ENCODE measurements at regions not wholly inside any gene's neighbourhood (a gene's known extent, or its start where the extent isn't known, plus 50 kb on each side); places are given as distances from the start of the nearest gene placed in this dataset.
A peak's percentile ranks its signal among the peaks of the same experiment; 100 is the strongest.

DNA sequence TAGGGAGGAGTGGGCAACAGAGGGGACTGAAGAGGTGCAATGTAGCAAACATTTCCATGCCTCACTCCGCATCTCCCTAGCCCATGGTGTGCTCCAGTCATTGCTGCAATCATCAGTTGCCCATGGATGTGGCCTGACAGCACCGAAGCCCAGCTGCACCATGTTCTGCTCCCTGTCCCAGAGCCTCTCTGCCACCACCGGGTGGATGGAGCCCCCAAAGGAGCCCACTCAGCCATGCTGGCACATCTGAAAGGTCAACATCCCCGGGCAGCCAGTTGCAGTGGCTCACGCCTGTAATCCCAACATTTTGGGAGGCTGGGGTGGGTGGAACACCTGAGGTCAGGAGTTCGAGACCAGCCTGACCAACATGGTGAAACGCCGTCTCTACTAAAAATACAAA is 336.4 kb upstream of the ZMIZ1 start:
- Histone ChIP-seq H4K8ac (ENCODE audit: low read depth, low read length) (no peak overlapping the region), H2AFZ (ENCODE audit: low read length) (no peak overlapping the region), H3K18ac (ENCODE audit: low read length) (no peak overlapping the region), H4K91ac (ENCODE audit: low read depth, low read length, poor library complexity) (no peak overlapping the region), H3K27me3 (ENCODE audit: control insufficient read depth in 3 of 3, insufficient read depth in 3 of 3, low read depth in 1 of 3, low read length in 3 of 3) (peaks cover 0 to 17% (median 0%) of the 10 kb centered on the region in 3 experiments), H2BK15ac (ENCODE audit: low read length) (no peak overlapping the region), H3K4ac (ENCODE audit: low read length) (no peak overlapping the region), H2BK5ac (ENCODE audit: low read length) (no peak overlapping the region), H3K36me3 (replicated peaks in 1 of 2; ENCODE audit: control insufficient read depth in 2 of 2, insufficient read depth in 2 of 2, low read length in 2 of 2) (no peaks in the 10 kb centered on the region), H2BK12ac (ENCODE audit: low read length) (no peak overlapping the region), H3K27ac (replicated peaks; ENCODE audit: low read length) (no peak overlapping the region), H3K9me3 (replicated peaks in 1 of 2; ENCODE audit: control insufficient read depth in 2 of 2, insufficient read depth in 1 of 2, low read depth in 1 of 2, low read length in 2 of 2) (no peaks in the 10 kb centered on the region), H2AK5ac (ENCODE audit: low read depth, low read length) (no peak overlapping the region), H3K9ac (ENCODE audit: low read depth, low read length, poor library complexity) (no peak overlapping the region), H3K4me3 (ENCODE audit: low read length in 2 of 2) (no peak overlapping the region), H3K14ac (ENCODE audit: low read length) (no peak overlapping the region), H3K23ac (ENCODE audit: low read depth, low read length, poor library complexity) (no peak overlapping the region), H3K4me1 (ENCODE audit: control insufficient read depth in 2 of 2, insufficient read depth in 1 of 2, low read depth in 1 of 2, low read length in 2 of 2) (no peaks in the 10 kb centered on the region), H3K4me2 (ENCODE audit: insufficient read depth, low read length, poor library complexity, severe bottlenecking) (no peak overlapping the region), H2BK120ac (ENCODE audit: low read depth, low read length) (no peak overlapping the region), H3K79me1 (ENCODE audit: low read depth, low read length) (no peaks in the 10 kb centered on the region)
- DNase-seq (ENCODE audit: low spot score), result no peak
- WGBS, 2 donors (ENCODE audit: extremely low coverage in 2 of 2, insufficient read length in 2 of 2, insufficient replicate concordance in 1 of 2), result no CpG with 5 or more reads among the region's 8 CpGs

DNA sequence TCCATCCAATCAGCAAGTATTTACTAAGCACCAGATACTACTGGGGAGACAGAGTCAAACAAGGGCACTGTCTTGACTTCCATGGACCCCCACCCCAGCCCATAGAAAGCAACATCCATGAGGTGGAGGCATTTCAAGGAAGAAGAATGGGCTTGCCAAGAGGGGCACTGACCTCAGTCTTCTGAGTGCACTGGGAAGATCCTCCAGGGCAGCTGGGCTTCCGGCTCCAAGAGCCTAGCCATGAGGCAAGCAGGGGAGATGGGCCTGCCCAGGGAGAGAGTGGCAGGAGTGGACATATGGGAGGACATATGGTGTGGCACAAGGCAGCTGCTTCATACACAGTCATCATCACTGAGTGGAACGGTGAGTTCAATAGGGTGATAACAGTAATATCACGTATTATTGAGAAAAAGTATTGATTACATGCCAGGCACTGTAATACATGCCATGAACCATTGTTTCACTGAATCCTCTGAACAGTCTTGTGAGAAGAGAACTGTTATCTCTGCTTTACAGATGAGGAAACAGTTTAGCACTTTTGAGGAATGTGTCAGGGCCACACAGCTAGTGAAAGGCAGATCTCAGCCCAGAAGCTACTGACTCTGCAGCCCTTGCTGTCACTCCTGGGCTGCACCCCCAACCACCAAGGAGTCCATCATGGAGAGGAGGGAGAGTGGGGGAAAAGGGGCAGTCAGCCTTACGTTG is 331.7 kb upstream of the ZMIZ1 start:
- Histone ChIP-seq H3K79me1 (ENCODE audit: low read depth, low read length) (no peaks in the 10 kb centered on the region), H2AK5ac (ENCODE audit: low read depth, low read length) (peak overlapping the region; percentile 22), H2AFZ (ENCODE audit: low read length) (no peak overlapping the region), H3K4me2 (ENCODE audit: insufficient read depth, low read length, poor library complexity, severe bottlenecking) (no peak overlapping the region), H2BK5ac (ENCODE audit: low read length) (no peak overlapping the region), H4K8ac (ENCODE audit: low read depth, low read length) (no peak overlapping the region), H2BK120ac (ENCODE audit: low read depth, low read length) (no peak overlapping the region), H3K9ac (ENCODE audit: low read depth, low read length, poor library complexity) (no peak overlapping the region), H2BK15ac (ENCODE audit: low read length) (no peak overlapping the region), H3K9me3 (replicated peaks in 1 of 2; ENCODE audit: control insufficient read depth in 2 of 2, insufficient read depth in 1 of 2, low read depth in 1 of 2, low read length in 2 of 2) (no peaks in the 10 kb centered on the region), H4K91ac (ENCODE audit: low read depth, low read length, poor library complexity) (no peak overlapping the region), H3K36me3 (replicated peaks in 1 of 2; ENCODE audit: control insufficient read depth in 2 of 2, insufficient read depth in 2 of 2, low read length in 2 of 2) (no peaks in the 10 kb centered on the region), H3K4me3 (ENCODE audit: low read length in 2 of 2) (no peak overlapping the region), H3K18ac (ENCODE audit: low read length) (peak overlapping the region; percentile 51), H3K27ac (replicated peaks; ENCODE audit: low read length) (no peak overlapping the region), H2BK12ac (ENCODE audit: low read length) (no peak overlapping the region), H3K14ac (ENCODE audit: low read length) (peak overlapping the region; percentile 2), H3K4ac (ENCODE audit: low read length) (no peak overlapping the region), H3K27me3 (ENCODE audit: control insufficient read depth in 3 of 3, insufficient read depth in 3 of 3, low read depth in 1 of 3, low read length in 3 of 3) (peaks cover 0 to 13% (median 0%) of the 10 kb centered on the region in 3 experiments), H3K23ac (ENCODE audit: low read depth, low read length, poor library complexity) (no peak overlapping the region), H3K4me1 (ENCODE audit: control insufficient read depth in 2 of 2, insufficient read depth in 1 of 2, low read depth in 1 of 2, low read length in 2 of 2) (peaks cover 0 to 1% of the 10 kb centered on the region in 2 donors)
- no peak for DNase-seq (ENCODE audit: low spot score)
- WGBS, 2 donors (ENCODE audit: extremely low coverage in 2 of 2, insufficient read length in 2 of 2, insufficient replicate concordance in 1 of 2), result no CpG with 5 or more reads among the region's 4 CpGs

DNA sequence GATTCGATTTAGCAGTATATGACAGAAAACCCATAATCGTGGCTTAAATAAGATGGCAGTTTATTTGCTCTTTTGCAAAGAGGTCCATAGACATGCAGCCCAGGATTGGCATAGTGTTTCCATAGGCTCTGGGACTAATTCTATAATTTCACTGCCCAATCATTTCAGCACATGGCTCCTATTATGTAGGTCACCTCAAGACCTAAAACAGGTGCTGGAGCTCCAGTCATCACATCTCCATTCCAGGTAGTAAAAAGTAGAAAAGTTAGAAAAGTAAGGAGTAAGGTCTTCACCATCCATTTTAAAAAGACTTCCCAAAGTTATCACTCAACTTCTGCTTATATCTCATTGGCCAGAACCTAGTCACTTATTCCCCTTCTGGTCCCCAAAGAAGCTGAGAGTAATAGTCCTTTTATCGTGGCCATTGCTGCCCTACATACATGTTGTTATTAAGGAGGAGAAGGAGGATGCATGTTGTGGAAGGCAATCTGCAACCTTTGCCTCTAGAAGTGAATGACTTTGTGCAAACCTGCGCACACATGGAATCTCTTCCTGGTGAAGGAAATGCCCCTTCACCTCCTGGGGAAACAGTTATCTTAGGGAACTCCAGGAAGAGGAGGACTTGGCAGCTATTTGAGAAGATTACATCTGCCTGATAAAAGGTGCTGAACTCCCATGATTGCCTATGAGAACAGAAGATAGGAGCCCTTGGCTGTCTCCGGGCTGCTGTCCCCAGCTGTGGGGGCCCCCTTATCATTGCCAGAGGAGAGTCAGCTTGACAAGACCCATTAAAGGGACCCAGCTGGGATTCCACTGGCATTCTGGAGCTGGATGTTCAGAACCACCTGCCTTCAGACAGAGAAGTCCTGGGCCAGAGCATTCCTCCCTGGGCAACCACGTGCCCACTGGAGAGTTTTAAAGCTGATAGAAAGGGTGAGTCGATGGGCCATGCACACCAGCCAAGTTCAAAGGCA is 330.6 kb upstream of the ZMIZ1 start:
- Histone ChIP-seq H3K79me1 (ENCODE audit: low read depth, low read length) (no peaks in the 10 kb centered on the region), H3K18ac (ENCODE audit: low read length) (no peak overlapping the region), H2AK5ac (ENCODE audit: low read depth, low read length) (no peak overlapping the region), H2AFZ (ENCODE audit: low read length) (no peak overlapping the region), H3K23ac (ENCODE audit: low read depth, low read length, poor library complexity) (no peak overlapping the region), H3K27ac (replicated peaks; ENCODE audit: low read length) (no peak overlapping the region), H3K4me1 (ENCODE audit: control insufficient read depth in 2 of 2, insufficient read depth in 1 of 2, low read depth in 1 of 2, low read length in 2 of 2) (peaks cover 6 to 7% of the 10 kb centered on the region in 2 donors), H3K4ac (ENCODE audit: low read length) (no peak overlapping the region), H3K4me2 (ENCODE audit: insufficient read depth, low read length, poor library complexity, severe bottlenecking) (no peak overlapping the region), H2BK12ac (ENCODE audit: low read length) (no peak overlapping the region), H3K9me3 (replicated peaks in 1 of 2; ENCODE audit: control insufficient read depth in 2 of 2, insufficient read depth in 1 of 2, low read depth in 1 of 2, low read length in 2 of 2) (no peaks in the 10 kb centered on the region), H3K27me3 (ENCODE audit: control insufficient read depth in 3 of 3, insufficient read depth in 3 of 3, low read depth in 1 of 3, low read length in 3 of 3) (peaks cover 0 to 13% (median 0%) of the 10 kb centered on the region in 3 experiments), H4K8ac (ENCODE audit: low read depth, low read length) (no peak overlapping the region), H2BK15ac (ENCODE audit: low read length) (no peak overlapping the region), H2BK5ac (ENCODE audit: low read length) (no peak overlapping the region), H3K9ac (ENCODE audit: low read depth, low read length, poor library complexity) (no peak overlapping the region), H2BK120ac (ENCODE audit: low read depth, low read length) (no peak overlapping the region), H3K36me3 (replicated peaks in 1 of 2; ENCODE audit: control insufficient read depth in 2 of 2, insufficient read depth in 2 of 2, low read length in 2 of 2) (no peaks in the 10 kb centered on the region), H3K14ac (ENCODE audit: low read length) (no peak overlapping the region), H3K4me3 (ENCODE audit: low read length in 2 of 2) (no peak overlapping the region), H4K91ac (ENCODE audit: low read depth, low read length, poor library complexity) (no peak overlapping the region)
- DNase-seq (ENCODE audit: low spot score), result no peak
- no CpG with 5 or more reads among the region's 7 CpGs for WGBS, 2 donors (ENCODE audit: extremely low coverage in 2 of 2, insufficient read length in 2 of 2, insufficient replicate concordance in 1 of 2)

DNA sequence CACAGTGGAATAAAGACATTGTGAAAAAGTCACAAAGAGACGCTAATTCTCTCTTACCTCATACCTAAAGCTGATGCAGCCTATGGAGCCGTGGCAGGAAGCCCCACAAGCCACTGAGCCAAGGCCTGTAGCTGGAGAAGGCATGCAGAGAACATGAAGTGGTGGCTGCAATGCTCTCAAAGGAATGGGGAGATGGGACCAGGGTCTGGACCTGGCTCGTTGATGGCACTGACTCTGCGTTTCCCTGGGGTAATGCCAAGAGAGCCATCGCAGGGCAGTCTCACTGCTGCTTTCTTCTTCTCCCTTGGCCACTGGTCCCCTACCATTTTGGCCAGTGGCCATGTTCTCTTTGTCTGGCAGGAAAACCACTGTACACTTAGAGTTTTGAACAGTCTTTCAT is 329.9 kb upstream of the ZMIZ1 start:
- no peak overlapping the region for H3K27ac ChIP-seq (replicated peaks; ENCODE audit: low read length)
- no peaks in the 10 kb centered on the region for H3K79me1 ChIP-seq (ENCODE audit: low read depth, low read length)
- no peak for DNase-seq (ENCODE audit: low spot score)
- H2BK5ac ChIP-seq (ENCODE audit: low read length), result no peak overlapping the region
- H2AFZ ChIP-seq (ENCODE audit: low read length), result no peak overlapping the region
- no peaks in the 10 kb centered on the region for H3K9me3 ChIP-seq (replicated peaks in 1 of 2; ENCODE audit: control insufficient read depth in 2 of 2, insufficient read depth in 1 of 2, low read depth in 1 of 2, low read length in 2 of 2)
- H4K91ac ChIP-seq (ENCODE audit: low read depth, low read length, poor library complexity), result no peak overlapping the region
- H2BK120ac ChIP-seq (ENCODE audit: low read depth, low read length), result no peak overlapping the region
- H3K4me2 ChIP-seq (ENCODE audit: insufficient read depth, low read length, poor library complexity, severe bottlenecking), result no peak overlapping the region
- H3K14ac ChIP-seq (ENCODE audit: low read length), result no peak overlapping the region
- H2BK12ac ChIP-seq (ENCODE audit: low read length), result no peak overlapping the region
- no peak overlapping the region for H2BK15ac ChIP-seq (ENCODE audit: low read length)
- no peak overlapping the region for H3K4me3 ChIP-seq (ENCODE audit: low read length in 2 of 2)
- no peaks in the 10 kb centered on the region for H3K36me3 ChIP-seq (replicated peaks in 1 of 2; ENCODE audit: control insufficient read depth in 2 of 2, insufficient read depth in 2 of 2, low read length in 2 of 2)
- no peak overlapping the region for H3K23ac ChIP-seq (ENCODE audit: low read depth, low read length, poor library complexity)
- H3K9ac ChIP-seq (ENCODE audit: low read depth, low read length, poor library complexity), result no peak overlapping the region
- peaks cover 0 to 13% (median 0%) of the 10 kb centered on the region in 3 experiments for H3K27me3 ChIP-seq (ENCODE audit: control insufficient read depth in 3 of 3, insufficient read depth in 3 of 3, low read depth in 1 of 3, low read length in 3 of 3)
- no CpG with 5 or more reads among the region's 5 CpGs for WGBS, 2 donors (ENCODE audit: extremely low coverage in 2 of 2, insufficient read length in 2 of 2, insufficient replicate concordance in 1 of 2)
- H4K8ac ChIP-seq (ENCODE audit: low read depth, low read length), result no peak overlapping the region
- no peak overlapping the region for H3K18ac ChIP-seq (ENCODE audit: low read length)
- peaks cover 9% of the 10 kb centered on the region in 2 donors for H3K4me1 ChIP-seq (ENCODE audit: control insufficient read depth in 2 of 2, insufficient read depth in 1 of 2, low read depth in 1 of 2, low read length in 2 of 2)
- H3K4ac ChIP-seq (ENCODE audit: low read length), result no peak overlapping the region
- no peak overlapping the region for H2AK5ac ChIP-seq (ENCODE audit: low read depth, low read length)

Measured in neuronal stem cell (in vitro differentiated cells).